NCI-H2081 (cell line): ENCODE measurements at regions not wholly inside any gene's neighbourhood (a gene's known extent, or its start where the extent isn't known, plus 50 kb on each side); places are given as distances from the start of the nearest gene placed in this dataset.
"Not testable (repeated sequence)": the region's sequence is repeated elsewhere in the genome, so short reads cannot be mapped to it uniquely, and the experiment has no call there.

Experiments
- DNase-seq, 2 experiments: peaks; one replicate each; lab custom pipeline; 2025; lab: John Stamatoyannopoulos, UW

- DNase-seq = no peak
These were observed 788.0 kb upstream of the GYPC start for GRCh38 chr2:125867908-125868307.

DNA sequence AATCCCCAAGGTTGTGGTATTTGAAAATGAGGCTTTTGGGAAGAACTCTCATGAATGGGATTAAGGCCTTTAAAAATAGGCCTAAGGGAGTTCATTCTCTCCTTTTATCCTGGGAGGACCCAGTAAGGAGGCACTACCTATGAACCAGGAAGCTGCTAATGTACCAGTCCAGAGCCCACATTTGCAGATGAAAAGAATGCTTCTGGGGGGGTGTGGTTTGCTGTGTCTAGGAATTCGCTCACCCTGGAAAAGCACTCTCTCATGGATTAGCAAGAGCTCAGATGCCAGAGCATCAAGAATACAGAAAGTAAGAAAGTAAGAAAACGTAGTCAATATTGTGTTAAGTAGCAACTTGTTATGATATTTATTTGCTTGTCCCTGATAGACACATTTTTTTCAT is 785.7 kb upstream of the GYPC start:
- no peak for DNase-seq

GRCh38 chr2:125870746-125871145 is 785.2 kb upstream of the GYPC start:
- DNase-seq = no peak

DNA sequence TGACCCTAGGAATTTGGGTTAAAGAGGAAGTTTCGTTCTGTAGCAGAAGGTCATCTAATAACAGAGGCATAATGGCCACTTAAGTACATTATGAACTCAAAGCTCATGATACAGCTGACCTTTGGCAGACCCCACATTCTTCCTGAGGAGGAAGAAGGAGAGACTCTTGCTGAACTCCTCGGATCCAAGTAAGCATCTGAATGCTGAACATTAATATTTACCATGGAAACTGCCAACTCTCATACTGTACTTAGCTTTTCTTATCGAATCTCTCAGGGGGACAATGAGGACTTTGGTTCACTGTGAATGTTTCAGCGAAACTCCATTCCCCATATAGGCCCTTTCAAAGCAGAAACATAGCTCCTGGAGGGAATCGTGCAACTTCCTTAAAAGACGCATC is 781.4 kb upstream of the GYPC start:
- DNase-seq = no peak

DNA sequence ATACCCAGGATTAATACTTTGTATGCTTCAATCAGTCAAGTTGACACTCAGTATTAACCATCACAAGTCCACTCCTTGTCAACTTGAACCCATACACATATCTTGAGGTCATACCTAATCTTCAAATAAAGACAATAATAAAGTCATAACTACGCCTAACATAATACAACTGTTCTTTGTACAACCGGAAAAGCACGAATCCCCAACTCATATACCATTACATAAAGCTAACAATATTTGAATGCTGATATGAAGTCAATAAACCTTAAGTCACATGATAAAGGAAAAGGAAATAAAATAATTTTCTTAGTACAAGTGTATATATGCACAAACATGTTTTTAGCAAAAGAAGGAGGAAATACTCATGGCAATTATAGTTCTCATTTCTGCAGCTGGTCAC is 770.6 kb upstream of the GYPC start:
- no peak for DNase-seq

DNA sequence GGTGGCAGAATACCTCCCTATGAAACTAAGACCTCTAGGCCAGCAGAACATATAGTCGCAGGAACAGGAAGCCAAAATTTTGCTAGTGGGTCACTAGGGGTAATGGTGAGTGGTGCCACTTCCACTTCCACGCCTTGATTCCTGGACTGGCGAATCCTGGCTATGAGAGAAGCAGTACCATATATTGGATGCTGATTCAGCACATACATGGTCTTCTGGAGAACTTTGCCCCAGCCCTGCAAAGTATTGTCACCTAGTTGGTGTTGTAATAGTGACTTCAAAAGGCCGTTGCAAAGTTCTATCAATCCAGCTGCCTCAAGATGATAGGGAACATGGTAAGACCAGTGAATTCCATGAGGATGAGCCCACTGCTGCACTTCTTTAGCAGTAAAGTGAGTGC is 769.8 kb upstream of the GYPC start:
- DNase-seq = no peak

DNA sequence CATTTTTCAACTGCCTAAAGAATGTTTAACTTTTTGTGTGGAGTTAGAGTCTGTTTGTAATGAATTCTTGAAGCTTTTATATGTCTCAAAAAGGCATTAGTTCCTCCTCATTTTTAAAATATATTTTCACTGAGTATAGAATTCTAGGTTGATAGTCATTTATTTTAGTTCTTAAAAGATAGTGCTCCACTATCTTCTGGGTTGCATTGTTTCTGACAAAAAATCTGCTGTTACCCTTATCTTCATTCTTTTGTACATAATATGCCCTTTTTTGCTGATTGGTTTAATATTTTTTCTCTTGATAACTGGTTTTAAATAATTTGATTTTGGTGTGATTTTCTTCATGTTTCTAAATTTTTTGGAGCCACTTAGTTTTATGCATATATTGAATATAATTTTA is 754.7 kb upstream of the GYPC start:
- no peak for DNase-seq

DNA sequence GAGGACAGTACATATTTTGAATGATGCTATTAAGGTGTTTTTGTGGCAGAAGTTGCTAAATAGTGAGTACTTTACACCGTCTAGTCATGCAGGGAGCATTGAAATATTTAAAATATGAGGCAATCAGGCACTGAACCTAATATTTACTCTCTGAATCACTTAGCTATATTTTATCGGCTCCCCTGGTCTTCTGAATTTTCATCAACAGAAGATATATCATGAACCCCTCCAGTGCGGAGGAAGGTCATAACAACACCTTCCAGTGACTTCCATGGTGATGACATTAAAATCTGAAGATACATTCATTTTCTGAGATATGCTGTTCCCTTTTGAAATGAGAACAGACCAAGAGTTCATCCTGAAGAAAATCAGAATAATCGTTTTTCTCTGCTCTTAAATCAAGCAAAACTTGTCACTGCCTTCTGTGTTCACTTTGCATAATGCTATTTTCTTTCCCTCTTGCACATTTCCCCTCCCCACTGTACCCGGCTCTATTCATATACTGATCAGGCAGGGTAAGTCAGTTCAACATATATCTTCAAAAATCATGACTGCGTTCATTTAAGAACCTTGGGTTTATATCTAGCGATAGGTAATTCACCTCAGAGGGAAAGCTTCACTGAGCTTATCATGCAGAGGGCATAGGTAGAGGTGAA is 729.9 kb upstream of the GYPC start:
- DNase-seq = no peak

DNA sequence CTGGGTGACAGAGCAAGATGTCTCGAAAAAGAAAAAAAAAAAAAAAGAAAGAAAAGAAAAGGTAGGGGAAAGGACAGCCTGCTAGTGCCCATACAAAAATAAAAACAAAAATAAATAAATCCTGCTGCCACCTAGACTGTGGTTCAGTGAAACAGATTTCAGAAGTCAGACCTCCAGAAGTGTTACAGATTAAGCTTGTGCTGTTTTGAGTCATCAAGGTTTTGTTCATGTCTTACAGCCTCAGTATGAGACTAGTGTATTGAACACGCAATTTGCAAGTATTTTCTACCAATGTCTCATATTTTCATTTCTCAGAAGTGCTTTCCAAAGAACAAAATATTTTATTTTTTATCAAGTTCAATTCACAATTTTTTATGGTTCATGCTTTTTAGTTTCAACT is 720.4 kb upstream of the GYPC start:
- DNase-seq = no peak

- no peak for DNase-seq
These were observed 713.2 kb upstream of the GYPC start for GRCh38 chr2:125942585-125943424.

DNA sequence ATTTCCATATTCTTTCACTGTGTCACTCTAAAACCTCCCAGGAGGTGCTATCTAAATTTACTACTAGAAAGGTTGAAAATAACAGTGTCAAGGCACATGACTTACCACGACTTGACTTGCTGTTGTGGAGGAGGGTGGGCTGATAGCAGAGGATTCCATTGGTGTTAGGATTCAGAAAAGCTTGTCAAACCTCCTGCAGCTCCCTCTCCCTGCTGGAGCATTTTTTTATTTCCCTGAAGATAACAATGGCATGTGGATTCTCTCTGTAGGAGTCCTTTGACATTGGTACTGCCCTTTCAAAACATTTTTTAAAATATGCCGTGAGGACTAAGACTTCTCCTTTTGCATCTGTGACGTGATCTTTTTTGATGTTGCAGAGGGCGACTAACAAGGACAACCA is 696.9 kb upstream of the GYPC start:
- DNase-seq = no peak

DNA sequence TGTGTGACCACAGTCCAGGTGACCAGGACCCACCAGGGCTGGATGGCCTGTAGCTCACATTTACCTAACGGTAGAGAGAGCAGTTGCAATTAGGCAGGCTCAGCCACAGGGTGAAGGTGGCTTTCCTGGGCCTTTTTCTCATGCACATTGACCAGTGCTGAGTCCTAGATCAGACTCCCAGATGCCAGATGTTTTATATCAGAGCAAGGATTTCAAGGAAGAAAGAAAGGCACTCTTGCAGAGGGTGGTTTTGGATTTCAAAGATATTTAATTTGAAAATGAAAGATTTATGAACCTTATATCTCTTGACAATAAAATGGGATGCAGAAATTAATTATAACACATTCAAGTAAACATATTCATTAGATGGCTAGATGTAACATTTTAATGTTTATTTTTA is 694.2 kb upstream of the GYPC start:
- DNase-seq = no peak

DNA sequence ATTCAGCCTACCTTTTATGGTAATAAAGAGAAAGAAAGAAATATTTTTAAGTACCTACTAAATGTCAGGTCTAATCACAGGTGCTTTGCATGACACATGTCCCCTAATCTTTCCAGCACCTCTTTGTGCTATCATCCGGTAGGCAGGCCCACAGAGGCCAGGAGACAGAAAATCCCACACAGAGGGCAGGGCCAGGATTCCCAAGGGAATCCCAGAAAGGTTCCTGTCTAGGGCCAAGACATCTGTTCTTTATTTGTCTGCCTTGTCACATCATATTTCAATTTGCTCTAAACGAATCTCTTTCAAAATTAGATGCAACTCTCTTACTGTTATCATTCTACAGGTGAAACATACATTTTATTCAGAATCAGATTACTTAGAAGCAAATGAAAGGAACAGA is 676.1 kb upstream of the GYPC start:
- DNase-seq = peak in 1 of 2 experiments; percentile 5

- no peak for DNase-seq
These were observed 672.6 kb upstream of the GYPC start for GRCh38 chr2:125983364-125983763.

DNA sequence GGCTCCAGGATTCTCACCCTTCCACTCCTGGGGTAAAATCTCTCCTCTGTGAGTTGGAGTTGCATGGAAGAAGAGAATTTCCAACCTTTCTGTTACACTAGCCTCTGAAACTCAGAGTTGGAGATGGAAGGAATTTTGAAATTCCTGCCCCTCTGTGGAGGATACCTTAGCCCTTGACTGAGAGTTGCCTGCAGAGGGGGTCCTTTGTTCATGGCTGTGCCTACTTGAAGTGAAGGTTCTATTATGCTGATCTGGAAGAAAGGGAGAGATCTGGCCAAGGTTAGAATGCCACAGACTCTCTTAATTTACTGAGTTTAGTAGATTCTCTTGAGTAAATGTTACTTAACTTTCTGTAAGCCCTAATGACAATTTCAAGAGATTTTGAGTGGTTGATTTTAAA is 626.6 kb upstream of the GYPC start:
- DNase-seq = no peak

DNA sequence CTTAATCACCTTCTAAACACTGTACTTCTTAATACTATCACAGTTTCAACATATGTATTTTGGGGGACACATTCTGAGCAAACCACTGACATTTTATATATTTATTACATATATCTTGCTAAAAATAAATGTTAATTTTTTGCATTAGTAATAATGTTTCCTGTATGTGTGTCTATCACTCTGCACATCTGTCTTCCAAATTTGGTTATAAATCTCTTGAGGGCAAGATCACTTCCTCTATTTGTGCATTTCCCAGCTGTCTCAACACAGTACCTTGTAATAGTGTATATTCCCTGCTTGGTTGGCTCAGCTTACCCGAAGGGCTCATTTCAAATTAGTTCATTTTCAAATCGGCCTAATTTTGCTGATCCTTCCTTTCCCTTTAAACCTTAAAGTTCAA is 617.1 kb upstream of the GYPC start:
- DNase-seq = no peak

DNA sequence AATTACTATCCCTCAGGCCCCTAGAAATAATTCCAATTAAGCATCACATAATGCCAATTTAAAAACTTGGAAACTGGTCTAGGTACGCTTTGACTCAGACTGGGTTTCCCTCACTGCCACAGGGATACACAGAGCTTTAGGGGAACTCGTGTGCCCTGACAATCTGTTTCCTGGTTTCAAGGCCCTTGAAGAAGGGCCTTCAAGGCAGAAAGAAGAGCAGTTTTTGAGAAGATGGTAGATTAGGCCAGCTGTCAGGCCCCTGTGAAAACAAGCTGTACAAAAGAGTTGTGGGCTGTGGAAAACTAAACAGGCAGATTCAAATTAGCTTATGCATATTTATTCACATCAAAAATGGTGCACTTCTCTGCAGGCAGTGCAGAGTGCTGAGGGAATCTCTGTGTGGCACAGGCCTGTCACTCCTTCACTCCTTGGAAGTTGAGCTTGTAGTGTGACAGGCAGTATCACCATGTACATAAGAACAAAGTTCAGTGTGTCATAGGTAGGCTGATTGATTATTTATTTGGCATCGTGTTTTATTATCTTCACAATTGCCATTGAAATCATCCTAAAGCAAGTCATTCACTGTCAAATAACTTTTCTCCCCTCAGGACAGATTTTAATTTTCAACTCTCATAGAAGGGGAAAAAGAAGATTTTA is 614.4 kb upstream of the GYPC start:
- no peak for DNase-seq

DNA sequence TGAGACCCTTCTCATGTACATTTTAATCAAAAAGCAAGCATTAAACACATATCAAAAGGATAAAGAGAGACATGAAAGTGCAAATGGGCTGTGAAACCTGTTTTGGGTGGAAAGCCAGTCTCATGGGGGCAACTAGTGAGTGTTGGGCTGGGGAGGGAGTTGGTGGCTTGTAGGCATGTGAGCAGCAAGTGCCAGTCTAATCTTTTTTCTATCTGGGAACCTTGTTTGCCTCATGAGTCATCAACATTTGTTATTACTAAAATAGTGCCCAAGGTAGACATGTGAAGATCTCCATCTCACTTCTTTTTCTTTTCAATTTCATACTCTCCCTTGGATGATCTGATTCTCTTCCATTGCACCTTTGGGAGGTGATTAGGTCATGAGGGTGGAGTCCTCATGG is 613.9 kb upstream of the GYPC start:
- no peak for DNase-seq

DNA sequence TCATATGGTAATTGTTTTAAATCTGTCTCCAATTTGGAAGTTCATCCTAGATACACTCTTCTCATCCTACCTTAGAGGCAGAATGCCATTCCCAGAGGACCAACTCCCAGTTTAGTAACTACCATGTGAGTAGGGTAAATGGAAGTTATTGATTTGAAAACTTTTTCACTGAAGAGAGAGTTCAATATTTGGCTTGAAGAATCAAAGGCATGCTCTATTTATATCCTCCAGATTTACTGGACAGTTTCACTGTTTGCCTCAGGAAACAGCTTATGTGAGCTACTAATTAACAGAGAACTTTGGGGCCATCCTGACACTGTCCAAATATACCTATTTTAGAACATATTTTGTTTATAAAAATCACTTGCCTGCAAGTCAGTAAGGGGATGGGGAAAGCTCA is 607.2 kb upstream of the GYPC start:
- DNase-seq = no peak

- DNase-seq = no peak
These were observed 606.5 kb upstream of the GYPC start for GRCh38 chr2:126049461-126049860.

DNA sequence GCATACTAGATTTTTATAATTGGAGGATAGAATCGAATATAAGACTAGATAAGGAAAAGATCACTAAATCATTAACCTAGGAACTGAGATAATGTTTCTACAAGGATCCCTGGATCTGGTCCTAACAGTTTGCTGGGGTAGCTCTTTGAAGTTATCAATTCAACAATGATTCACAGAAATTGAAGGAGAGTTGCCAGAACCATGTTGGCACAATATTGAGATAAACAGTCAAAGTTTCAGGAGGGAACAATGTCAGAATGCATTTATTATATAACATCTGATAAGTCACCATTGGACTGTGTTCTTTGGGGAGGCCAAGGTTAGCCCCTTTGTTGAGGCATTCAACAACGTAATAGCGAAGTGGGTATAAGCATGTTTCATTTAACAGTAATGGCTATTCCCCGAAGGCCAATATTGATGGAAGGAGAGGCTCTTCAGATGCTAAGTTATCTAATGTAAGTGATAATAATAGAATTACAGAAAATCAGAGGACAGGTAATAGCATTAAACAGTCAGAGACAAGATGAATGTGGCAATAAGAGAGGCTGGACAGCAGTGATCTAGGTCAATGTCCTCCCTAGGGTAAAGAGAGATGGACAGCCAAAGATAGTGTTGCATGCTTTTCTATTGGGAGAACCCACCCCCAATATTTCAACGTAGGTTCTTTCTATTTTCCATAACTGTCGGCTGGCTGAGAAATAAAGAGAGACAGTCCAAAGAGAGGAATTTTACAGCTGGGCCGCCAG is 604.8 kb upstream of the GYPC start:
- no peak for DNase-seq

DNA sequence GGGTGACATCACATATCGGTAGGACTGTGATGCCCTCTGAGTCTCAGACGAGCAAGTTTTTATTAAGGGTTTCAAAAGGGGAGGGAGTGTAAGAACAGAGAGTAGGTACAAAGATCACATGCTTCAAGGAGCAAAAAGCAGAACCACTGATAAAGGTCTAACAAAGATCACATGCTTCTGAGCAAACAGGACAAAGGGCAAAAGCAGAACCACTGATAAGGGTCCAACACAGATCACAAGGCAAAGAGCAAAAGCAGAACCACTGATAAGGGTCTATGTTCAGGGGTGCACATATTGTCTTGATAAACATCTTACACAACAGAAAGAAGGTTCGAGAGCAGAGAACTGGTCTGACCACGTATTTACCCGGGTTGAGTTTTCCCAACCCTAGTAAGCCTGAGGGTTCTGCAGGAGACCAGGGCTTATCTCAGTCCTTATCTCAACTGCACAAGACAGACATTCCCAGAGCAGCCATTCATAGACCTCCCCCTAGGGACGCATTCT is 604.2 kb upstream of the GYPC start:
- DNase-seq = not testable (repeated sequence)
